ENCODE measurements at regions not wholly inside any gene's neighbourhood (a gene's known extent, or its start where the extent isn't known, plus 50 kb on each side); places are given as distances from the start of the nearest gene placed in this dataset.

- TF ChIP-seq TCF3 (IDR thresholded peaks at IDR 0.05; ENCODE audit: borderline replicate concordance, insufficient read depth, low read depth, low read length) = no peak
- no peak for TF ChIP-seq TBL1XR1 (IDR thresholded peaks at IDR 0.05; ENCODE audit: low read depth, low read length)
Observed at GRCh38 chr4:136457577-136457976, 1074.7 kb downstream of the PCDH18 start (continued).

GRCh38 chr4:136457004-136457403, 1075.3 kb downstream of the PCDH18 start:
- no TSS peak for BruUV-seq (replicated peaks)
- Histone ChIP-seq H3K4me3 (no peak overlapping the region), H3K4me2 (ENCODE audit: control insufficient read depth, insufficient read depth) (no peak overlapping the region), H3K79me2 (ENCODE audit: control insufficient read depth, insufficient read depth, low read length) (no peaks in the 10 kb centered on the region), H3K9ac (ENCODE audit: control insufficient read depth, insufficient read depth, low read length) (no peak overlapping the region), H3K9me3 (replicated peaks; ENCODE audit: control insufficient read depth, insufficient read depth, low read length) (no peaks in the 10 kb centered on the region), H3K36me3 (ENCODE audit: control insufficient read depth in 2 of 2, insufficient read depth in 2 of 2, low read length in 1 of 2) (no peaks in the 10 kb centered on the region), H3K27ac (ENCODE audit: control insufficient read depth, insufficient read depth) (no peak overlapping the region), H4K20me1 (ENCODE audit: control insufficient read depth, insufficient read depth) (no peaks in the 10 kb centered on the region), H3K27me3 (replicated peaks in 1 of 2; ENCODE audit: control insufficient read depth in 2 of 2, insufficient read depth in 2 of 2, low read length in 1 of 2) (no peaks in the 10 kb centered on the region), H3K4me1 (ENCODE audit: control insufficient read depth, insufficient read depth, low read length) (no peaks in the 10 kb centered on the region), H2AFZ (ENCODE audit: control insufficient read depth, low read depth, low read length) (no peak overlapping the region)
- ChIA-PET POLR2A (no interaction called here), CTCF (interaction anchor here (0.8 kb wide), 1 partner anchor 407 kb away, joined by 3 read pairs; no protein-coding TSS in a partner anchor), RAD21 (ENCODE audit: unreplicated experiment) (no interaction called here), SMC1A (ENCODE audit: uncharacterized antibody, unreplicated experiment) (no interaction called here)
- no peak for ATAC-seq
- intact Hi-C loops (cut with micrococcal nuclease; ENCODE audit: unreplicated experiment) = no loop called here
- in situ Hi-C loops (cut with MboI) = no loop called here
- WGBS (ENCODE audit: insufficient coverage, insufficient replicate concordance, low lambda C conversion rate, missing lambda C conversion rate) = 22% methylated on average over 2 of the region's 2 CpGs
- no peak for FAIRE-seq
- TF ChIP-seq NR2C1 (IDR thresholded peaks at IDR 0.05) (no peak), KLF5 (IDR thresholded peaks at IDR 0.05; ENCODE audit: partially characterized antibody) (no peak), SUPT20H (IDR thresholded peaks at IDR 0.05; ENCODE audit: borderline replicate concordance, control insufficient read depth, low read depth, low read length) (no peak), RELB (IDR thresholded peaks at IDR 0.05; ENCODE audit: low read depth) (no peak), POU2F2 (IDR thresholded peaks at IDR 0.05; ENCODE audit: borderline replicate concordance, low read depth, low read length) (no peak), TCF7 (IDR thresholded peaks at IDR 0.05; ENCODE audit: borderline replicate concordance) (no peak), NFYA (IDR thresholded peaks at IDR 0.05; ENCODE audit: borderline replicate concordance, low read depth, low read length) (no peak), IRF3 (IDR thresholded peaks at IDR 0.05) (no peak), TAF1 (IDR thresholded peaks at IDR 0.05; ENCODE audit: borderline replicate concordance, low read depth, low read length) (no peak), ZNF207 (IDR thresholded peaks at IDR 0.05; ENCODE audit: borderline replicate concordance) (no peak), PBX3 (IDR thresholded peaks at IDR 0.05; ENCODE audit: insufficient replicate concordance, low read depth, low read length) (no peak), BRCA1 (IDR thresholded peaks at IDR 0.05; ENCODE audit: low read depth, low read length) (no peak), NR2F1 (conservative IDR thresholded peaks at IDR 0.05) (no peak), ZNF217 (IDR thresholded peaks at IDR 0.05) (no peak), KDM1A (IDR thresholded peaks at IDR 0.05; ENCODE audit: borderline replicate concordance) (no peak), GATAD2B (conservative IDR thresholded peaks at IDR 0.05; ENCODE audit: low read depth) (no peak), RCOR1 (conservative IDR thresholded peaks at IDR 0.05; ENCODE audit: low read depth, low read length) (no peak), LARP7 (IDR thresholded peaks at IDR 0.05) (no peak)
- DNase-seq (ENCODE audit: low read depth, low spot score) = no peak
